AG09319 (cell line): ENCODE measurements at regions not wholly inside any gene's neighbourhood (a gene's known extent, or its start where the extent isn't known, plus 50 kb on each side); places are given as distances from the start of the nearest gene placed in this dataset.

Experiments used
- DNase-seq: peaks from one replicate; pipeline ENCODE4 v3.0.0-alpha.2; 2010; ENCODE audit warnings: low read depth; ENCODE audit errors: extremely low read depth
- TF ChIP-seq, protein P1 (sequence below): IDR thresholded peaks from 2 replicates; pipeline ENCODE4 v1.5.1; 2011; ENCODE audit warnings: low read depth, mild to moderate bottlenecking, inconsistent platforms, low read length, moderate library complexity

DNA sequence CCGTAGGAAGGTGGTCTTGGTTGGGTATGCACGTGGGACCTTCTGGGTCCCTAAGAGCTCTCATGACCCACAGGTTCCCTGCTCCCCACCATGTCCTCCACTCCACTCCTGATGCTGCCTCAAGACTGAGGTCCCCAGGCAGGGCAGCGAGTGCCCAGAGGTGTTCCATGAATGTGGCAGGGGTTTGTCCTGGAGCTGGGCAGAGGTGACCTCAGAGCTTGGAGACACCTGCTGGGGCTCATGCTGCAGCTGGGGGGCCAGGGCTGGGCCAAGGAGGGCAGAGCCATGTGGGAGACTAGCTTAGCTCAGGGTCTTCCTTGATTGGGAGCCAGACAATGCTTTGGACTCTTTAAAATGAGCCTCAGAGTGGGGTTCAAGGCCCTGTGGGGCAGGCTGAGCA, 74.0 kb upstream of the PITX1 start:
- TF ChIP-seq, protein P1, sequence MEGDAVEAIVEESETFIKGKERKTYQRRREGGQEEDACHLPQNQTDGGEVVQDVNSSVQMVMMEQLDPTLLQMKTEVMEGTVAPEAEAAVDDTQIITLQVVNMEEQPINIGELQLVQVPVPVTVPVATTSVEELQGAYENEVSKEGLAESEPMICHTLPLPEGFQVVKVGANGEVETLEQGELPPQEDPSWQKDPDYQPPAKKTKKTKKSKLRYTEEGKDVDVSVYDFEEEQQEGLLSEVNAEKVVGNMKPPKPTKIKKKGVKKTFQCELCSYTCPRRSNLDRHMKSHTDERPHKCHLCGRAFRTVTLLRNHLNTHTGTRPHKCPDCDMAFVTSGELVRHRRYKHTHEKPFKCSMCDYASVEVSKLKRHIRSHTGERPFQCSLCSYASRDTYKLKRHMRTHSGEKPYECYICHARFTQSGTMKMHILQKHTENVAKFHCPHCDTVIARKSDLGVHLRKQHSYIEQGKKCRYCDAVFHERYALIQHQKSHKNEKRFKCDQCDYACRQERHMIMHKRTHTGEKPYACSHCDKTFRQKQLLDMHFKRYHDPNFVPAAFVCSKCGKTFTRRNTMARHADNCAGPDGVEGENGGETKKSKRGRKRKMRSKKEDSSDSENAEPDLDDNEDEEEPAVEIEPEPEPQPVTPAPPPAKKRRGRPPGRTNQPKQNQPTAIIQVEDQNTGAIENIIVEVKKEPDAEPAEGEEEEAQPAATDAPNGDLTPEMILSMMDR: no peak
- DNase-seq: no peak

DNA sequence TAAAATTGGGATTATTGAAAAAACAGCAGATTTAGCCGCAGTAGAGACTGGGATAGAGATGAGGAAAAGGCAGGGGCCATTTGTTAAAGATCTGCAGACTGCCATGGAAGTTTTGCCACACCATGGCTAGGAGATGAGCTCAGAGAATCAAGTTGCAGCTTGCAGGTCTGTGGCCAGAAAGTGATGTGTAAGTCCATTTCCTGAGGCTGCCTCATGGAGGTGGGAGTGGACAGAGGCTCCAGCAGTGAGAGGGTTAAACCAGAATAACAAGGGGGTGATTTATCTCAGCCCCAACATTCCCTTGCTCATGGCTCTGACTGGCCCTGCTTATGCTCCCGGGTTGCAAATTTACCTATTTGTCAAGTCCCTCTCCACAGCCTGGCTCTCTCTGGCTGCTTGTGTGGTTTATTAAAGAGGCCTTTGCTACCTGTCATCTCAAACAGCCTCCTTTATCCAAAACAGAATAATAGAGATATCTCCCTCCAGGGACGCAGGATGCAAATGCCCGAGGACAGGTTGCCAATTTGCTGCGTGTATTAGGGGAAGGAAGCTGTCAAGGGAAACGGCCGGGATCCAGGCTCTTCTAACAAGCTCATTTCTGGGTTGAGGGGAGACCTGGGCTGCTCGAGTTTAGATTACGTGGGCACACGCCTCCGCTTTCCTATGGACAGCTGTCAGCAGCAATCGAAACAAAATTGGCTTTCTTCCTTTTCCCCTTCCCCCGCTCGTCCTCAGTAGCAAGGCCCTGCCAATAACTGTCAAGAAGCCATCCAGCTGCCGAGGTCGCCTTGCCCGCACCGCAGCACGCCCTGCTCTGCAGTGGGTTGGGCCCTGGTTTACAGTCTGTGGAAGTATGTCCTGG, 72.8 kb upstream of the PITX1 start:
- TF ChIP-seq, protein P1: no peak
- DNase-seq: no peak

DNA sequence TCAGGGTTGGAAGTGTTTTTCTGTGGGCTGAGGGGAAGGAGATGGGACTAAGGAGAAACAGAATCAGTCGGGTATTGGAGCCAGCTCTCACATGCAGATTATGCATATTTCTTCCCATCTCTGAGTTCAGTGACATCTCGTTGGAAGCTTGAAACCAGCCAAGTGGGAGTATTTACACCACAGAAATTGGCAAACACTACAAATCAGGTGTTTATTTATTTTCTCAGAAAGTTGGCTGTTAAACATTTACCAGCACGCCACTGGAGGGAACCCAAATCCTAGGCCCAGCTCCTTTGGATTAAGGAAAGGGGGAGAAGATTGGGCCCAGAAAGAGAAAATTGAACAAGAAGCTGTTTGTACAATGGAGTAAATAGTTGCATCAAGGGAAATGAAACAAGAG, 72.1 kb upstream of the PITX1 start:
- TF ChIP-seq, protein P1: no peak
- DNase-seq: no peak

DNA sequence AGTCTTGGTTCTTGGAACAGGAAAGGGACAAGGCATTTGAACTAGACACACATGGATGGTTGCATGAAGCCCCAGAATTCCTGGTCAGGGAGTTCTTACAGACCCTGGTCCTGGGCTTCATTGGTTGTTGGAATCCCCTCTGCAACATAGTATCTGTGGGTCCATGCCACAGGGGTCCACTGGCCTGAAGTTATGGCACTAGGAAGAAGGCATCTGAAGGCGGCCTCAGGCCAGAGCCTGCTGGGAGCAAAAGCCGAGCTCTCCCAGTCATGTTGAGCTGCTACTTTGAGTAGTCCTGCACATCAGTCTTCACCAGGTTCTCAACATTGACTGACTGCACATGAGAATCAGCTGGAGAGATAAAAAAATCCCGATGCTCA, 71.1 kb upstream of the PITX1 start:
- no peak for DNase-seq

DNA sequence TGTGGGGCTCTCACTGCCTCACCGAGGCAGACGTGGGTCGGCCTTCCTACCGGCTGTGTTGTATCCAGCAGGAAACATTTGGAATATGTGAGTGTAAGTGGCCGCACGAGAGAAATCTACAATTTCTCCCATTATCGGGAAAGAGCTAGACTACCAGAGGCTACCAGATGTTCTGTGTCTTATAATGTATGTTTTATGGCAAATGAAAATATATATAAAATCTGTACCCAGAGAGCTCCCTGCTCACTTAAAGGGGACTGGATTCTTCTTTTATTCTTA, 69.5 kb upstream of the PITX1 start:
- TF ChIP-seq, protein P1: no peak
- DNase-seq: no peak

More for the DNA sequence above, 71.1 kb upstream of the PITX1 start:
- TF ChIP-seq, protein P1: no peak

DNA sequence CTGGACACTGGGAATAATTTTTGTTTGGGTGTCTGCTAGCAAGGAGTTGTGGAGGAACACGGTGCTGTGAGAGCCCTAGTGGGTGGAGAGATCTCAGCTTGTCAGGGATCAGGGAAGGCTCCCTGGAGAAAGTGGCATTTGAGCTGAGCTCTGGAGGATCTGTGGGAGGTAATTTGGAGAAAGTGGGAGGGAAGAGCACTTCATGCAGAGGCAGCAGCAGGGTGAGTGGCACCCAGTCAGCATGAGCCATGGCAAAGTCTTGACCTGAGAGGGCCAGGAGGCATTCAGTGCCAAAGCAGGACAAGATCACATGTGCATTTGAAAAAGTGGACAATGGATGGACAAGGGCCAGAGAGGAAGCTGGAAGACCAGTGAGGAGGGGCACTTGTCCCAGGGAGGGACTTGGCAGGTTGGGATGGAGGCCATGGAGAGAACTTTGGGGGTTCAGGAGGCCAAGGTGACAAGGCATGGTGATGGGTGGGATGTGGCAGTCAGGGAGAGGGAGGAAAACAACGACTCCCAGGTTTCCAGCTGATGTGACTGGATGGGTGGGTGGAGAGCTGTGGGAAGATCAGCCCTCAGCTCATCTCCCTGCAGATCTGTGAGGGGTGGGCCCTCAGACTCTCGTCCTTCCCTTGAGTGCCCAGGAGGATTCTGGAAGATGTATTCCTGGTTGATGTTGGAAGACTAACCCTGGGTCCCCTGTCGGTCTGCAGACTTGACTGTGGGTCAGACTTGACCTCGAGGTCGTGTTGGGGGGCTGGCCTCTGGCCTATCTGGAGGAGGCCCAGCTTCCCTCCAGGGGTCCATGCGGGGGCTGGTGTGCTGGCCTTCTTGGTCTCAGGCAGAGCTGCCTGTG, 68.9 kb upstream of the PITX1 start:
- DNase-seq: no peak
- TF ChIP-seq, protein P1: no peak

DNA sequence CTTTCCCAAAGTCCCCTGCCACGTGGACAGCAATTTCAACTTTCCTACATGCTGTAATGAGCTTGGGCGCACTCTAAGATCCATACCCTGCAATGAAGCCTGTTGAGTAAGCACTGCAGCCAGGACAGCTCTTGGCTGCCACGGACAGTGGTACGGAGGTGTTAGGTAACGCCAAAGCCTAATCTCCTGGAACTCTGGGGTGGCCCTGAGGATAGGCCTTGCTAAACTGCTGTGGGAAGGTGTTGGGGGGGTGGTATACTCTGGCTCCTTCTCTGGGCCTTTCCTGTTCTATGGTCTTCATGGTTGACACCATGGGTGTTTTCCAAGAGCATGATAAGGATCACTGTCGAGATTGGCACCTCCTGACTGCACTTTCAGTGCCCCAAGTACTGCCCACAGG, 66.4 kb upstream of the PITX1 start:
- TF ChIP-seq, protein P1: no peak
- no peak for DNase-seq
